ENCODE measurements at regions not wholly inside any gene's neighbourhood (a gene's known extent, or its start where the extent isn't known, plus 50 kb on each side); places are given as distances from the start of the nearest gene placed in this dataset.

DNA sequence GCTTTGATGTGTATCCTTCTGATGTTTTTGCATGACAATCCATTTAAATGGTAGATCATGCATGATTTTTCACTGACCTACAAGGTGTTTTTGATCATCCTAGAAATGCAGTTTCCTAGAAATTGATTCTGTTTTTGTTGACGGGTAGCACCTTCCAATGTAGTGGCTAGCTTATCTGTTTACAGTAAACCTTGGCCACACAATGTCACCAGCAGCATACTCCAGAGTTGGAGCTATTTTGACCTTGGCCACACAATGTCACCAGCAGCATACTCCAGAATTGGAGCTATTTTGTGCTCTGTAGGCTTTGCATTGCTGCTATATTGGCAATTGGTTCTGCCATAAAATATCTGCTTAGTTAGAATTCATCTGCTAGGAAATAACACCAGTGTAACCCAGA lies 74.6 kb upstream of the NAA20 start:
- ChIA-PET POLR2A (ENCODE audit: unreplicated experiment) (no interaction called here), CTCF (no interaction called here)
- H3K4me1 ChIP-seq (replicated peaks; ENCODE audit: insufficient read depth), result peaks cover 4% of the 10 kb centered on the region; the same call in 1 of the 2 replicates
- H3K9me3 ChIP-seq (ENCODE audit: insufficient read depth, low read depth), result no peaks in the 10 kb centered on the region
- H3K36me3 ChIP-seq (ENCODE audit: low read depth), result no peaks in the 10 kb centered on the region
- no peaks in the 10 kb centered on the region for H3F3A ChIP-seq (ENCODE audit: insufficient read depth, low read depth)
- no peak overlapping the region for H2AFZ ChIP-seq
- no TSS peak for BruUV-seq (replicated peaks)
- no peaks in the 10 kb centered on the region for H3K9me2 ChIP-seq (ENCODE audit: insufficient read depth)
- H3K27ac ChIP-seq, result no peak overlapping the region
- intact Hi-C loops (cut with micrococcal nuclease; ENCODE audit: unreplicated experiment), result no loop called here
- DNase-seq, result no peak
- no peak overlapping the region for H3K4me2 ChIP-seq
- H3K27me3 ChIP-seq (ENCODE audit: insufficient read depth, low read depth), result no peaks in the 10 kb centered on the region
- no peaks in the 10 kb centered on the region for H3K79me2 ChIP-seq (ENCODE audit: low read depth)
- no peak overlapping the region for H3K4me3 ChIP-seq
- TF ChIP-seq EZH2 (IDR thresholded peaks at IDR 0.05; ENCODE audit: low read depth), result no peak
- TF ChIP-seq, protein P1, sequence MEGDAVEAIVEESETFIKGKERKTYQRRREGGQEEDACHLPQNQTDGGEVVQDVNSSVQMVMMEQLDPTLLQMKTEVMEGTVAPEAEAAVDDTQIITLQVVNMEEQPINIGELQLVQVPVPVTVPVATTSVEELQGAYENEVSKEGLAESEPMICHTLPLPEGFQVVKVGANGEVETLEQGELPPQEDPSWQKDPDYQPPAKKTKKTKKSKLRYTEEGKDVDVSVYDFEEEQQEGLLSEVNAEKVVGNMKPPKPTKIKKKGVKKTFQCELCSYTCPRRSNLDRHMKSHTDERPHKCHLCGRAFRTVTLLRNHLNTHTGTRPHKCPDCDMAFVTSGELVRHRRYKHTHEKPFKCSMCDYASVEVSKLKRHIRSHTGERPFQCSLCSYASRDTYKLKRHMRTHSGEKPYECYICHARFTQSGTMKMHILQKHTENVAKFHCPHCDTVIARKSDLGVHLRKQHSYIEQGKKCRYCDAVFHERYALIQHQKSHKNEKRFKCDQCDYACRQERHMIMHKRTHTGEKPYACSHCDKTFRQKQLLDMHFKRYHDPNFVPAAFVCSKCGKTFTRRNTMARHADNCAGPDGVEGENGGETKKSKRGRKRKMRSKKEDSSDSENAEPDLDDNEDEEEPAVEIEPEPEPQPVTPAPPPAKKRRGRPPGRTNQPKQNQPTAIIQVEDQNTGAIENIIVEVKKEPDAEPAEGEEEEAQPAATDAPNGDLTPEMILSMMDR (conservative IDR thresholded peaks at IDR 0.05), result no peak
- H4K20me1 ChIP-seq (ENCODE audit: insufficient read depth), result no peaks in the 10 kb centered on the region

DNA sequence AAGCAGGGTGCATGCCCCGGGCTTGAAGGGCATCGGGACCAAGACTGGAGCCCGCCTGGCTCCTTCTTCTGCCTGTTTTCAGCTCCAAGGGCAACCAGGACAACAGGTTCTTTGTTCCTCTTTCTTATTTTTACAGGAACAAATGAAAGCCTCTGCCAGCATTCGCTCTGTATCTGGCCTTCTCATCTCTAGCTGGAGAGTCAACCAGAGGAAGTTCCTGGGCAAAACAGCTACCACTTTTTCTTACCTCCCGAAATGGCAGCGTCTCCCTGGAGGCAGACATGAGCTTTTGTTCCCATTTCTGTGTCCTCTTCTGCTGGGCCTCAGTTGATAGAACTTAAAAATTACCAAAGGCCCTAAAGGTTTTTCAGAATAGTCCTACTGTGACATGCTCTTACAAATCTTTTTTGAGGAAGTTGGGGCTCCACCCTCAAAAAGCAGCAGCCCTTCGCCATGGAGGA lies 74.1 kb upstream of the NAA20 start:
- H3K9me2 ChIP-seq (ENCODE audit: insufficient read depth), result no peaks in the 10 kb centered on the region
- POLR2A ChIA-PET (ENCODE audit: unreplicated experiment), result no interaction called here
- H2AFZ ChIP-seq, result no peak overlapping the region
- H3K79me2 ChIP-seq (ENCODE audit: low read depth), result no peaks in the 10 kb centered on the region
- peaks cover 9% of the 10 kb centered on the region; the same call in 1 of the 2 replicates for H3K4me1 ChIP-seq (replicated peaks; ENCODE audit: insufficient read depth)
- no peaks in the 10 kb centered on the region for H3F3A ChIP-seq (ENCODE audit: insufficient read depth, low read depth)
- H3K9me3 ChIP-seq (ENCODE audit: insufficient read depth, low read depth), result no peaks in the 10 kb centered on the region
- TF ChIP-seq EZH2 (IDR thresholded peaks at IDR 0.05; ENCODE audit: low read depth), result no peak
- TF ChIP-seq, protein P1 (conservative IDR thresholded peaks at IDR 0.05), result no peak
- intact Hi-C loops (cut with micrococcal nuclease; ENCODE audit: unreplicated experiment), result no loop called here
- no peaks in the 10 kb centered on the region for H4K20me1 ChIP-seq (ENCODE audit: insufficient read depth)
- BruUV-seq (replicated peaks), result no TSS peak
- no peak for DNase-seq
- no peak overlapping the region for H3K4me3 ChIP-seq
- CTCF ChIA-PET, result no interaction called here
- no peak overlapping the region for H3K27ac ChIP-seq
- H3K36me3 ChIP-seq (ENCODE audit: low read depth), result no peaks in the 10 kb centered on the region
- no peaks in the 10 kb centered on the region for H3K27me3 ChIP-seq (ENCODE audit: insufficient read depth, low read depth)
- H3K4me2 ChIP-seq, result no peak overlapping the region

DNA sequence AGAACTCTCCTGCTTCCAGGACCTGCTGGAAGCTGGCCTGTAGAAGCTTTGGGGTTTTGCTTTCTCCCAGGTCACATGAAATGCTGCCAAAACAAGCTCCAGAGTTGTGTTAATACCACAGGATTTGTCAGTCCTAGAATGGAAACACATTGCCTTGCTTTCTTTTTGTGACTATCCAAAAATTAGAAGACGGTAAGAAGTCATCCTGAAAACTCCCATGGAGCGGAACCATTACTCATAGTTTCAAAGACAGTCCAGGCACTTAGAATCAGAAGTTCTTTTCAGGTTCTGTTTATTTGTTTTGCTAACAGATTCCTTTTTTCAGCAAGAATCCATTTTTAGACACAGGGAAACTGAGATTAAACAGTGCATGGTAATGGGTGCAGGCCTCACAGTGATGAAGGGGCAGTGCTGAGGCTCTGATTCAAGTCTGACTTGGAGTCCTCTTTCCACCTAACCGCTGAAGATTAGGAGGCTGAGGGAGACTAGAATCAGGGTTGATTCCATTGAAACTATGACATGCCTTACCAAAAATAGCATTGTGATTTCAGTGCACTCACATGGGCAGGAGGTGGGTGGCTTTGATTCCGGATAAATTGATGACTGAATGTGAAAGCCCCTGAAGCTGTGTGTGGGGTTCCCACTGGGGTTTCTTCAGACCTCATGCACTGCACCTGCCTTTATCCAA lies 72.2 kb upstream of the NAA20 start:
- intact Hi-C loops (cut with micrococcal nuclease; ENCODE audit: unreplicated experiment), result no loop called here
- no peak for DNase-seq
- Histone ChIP-seq H2AFZ (no peak overlapping the region), H3F3A (ENCODE audit: insufficient read depth, low read depth) (no peaks in the 10 kb centered on the region), H3K4me2 (no peak overlapping the region), H3K79me2 (ENCODE audit: low read depth) (no peaks in the 10 kb centered on the region), H3K9me3 (ENCODE audit: insufficient read depth, low read depth) (no peaks in the 10 kb centered on the region), H3K4me1 (replicated peaks; ENCODE audit: insufficient read depth) (peaks cover 9% of the 10 kb centered on the region; the same call in 1 of the 2 replicates), H3K36me3 (ENCODE audit: low read depth) (no peaks in the 10 kb centered on the region), H3K4me3 (no peak overlapping the region), H3K27me3 (ENCODE audit: insufficient read depth, low read depth) (no peaks in the 10 kb centered on the region), H3K9me2 (ENCODE audit: insufficient read depth) (no peaks in the 10 kb centered on the region), H3K27ac (no peak overlapping the region), H4K20me1 (ENCODE audit: insufficient read depth) (no peaks in the 10 kb centered on the region)
- ChIA-PET POLR2A (ENCODE audit: unreplicated experiment) (interaction anchor here (0.6 kb wide), 1 partner anchor 30 kb away, joined by 12 read pairs; no protein-coding TSS in a partner anchor), CTCF (no interaction called here)
- TF ChIP-seq, protein P1 (conservative IDR thresholded peaks at IDR 0.05), result no peak
- TF ChIP-seq EZH2 (IDR thresholded peaks at IDR 0.05; ENCODE audit: low read depth), result no peak
- no TSS peak for BruUV-seq (replicated peaks)
